Fibroblast of the aortic adventitia (primary cell): ENCODE measurements at regions not wholly inside any gene's neighbourhood (a gene's known extent, or its start where the extent isn't known, plus 50 kb on each side); places are given as distances from the start of the nearest gene placed in this dataset.

Source experiments
- DNase-seq: peaks from one replicate; pipeline ENCODE4 v3.0.0-alpha.2; 2010; ENCODE audit warnings: low read depth
- H3K4me3 ChIP-seq: 2 replicates; pipeline ENCODE4 v1.5.1; 2011; ENCODE audit warnings: low read depth, mild to moderate bottlenecking, control low read depth, low read length, moderate library complexity
- TF ChIP-seq, protein P1 (sequence below): IDR thresholded peaks from 2 replicates; pipeline ENCODE4 v1.5.1; 2011; ENCODE audit warnings: mild to moderate bottlenecking, low read length, control low read depth, inconsistent platforms; ENCODE audit not compliant: insufficient read depth

DNA sequence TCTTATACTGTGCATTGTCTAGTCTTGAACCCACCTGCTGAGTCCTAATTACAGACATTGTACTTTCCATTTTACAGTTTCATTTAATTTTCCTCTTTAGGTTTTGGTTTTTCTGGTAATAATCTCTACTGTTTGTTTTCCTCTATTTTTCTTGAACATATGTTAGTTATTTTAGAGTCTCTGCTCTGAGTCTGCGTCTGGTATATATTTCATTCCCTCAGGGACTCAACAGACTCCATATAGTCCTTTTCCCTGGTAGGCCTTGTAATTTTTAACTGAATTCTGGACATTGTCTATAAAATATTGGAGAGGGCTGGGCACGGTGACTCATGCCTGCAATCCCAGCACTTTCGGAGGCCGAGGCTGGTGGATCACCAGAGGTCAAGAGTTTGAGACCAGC is 121.8 kb upstream of the STOX2 start:
- no peak for DNase-seq
- H3K4me3 ChIP-seq, result no peak overlapping the region
- TF ChIP-seq, protein P1, sequence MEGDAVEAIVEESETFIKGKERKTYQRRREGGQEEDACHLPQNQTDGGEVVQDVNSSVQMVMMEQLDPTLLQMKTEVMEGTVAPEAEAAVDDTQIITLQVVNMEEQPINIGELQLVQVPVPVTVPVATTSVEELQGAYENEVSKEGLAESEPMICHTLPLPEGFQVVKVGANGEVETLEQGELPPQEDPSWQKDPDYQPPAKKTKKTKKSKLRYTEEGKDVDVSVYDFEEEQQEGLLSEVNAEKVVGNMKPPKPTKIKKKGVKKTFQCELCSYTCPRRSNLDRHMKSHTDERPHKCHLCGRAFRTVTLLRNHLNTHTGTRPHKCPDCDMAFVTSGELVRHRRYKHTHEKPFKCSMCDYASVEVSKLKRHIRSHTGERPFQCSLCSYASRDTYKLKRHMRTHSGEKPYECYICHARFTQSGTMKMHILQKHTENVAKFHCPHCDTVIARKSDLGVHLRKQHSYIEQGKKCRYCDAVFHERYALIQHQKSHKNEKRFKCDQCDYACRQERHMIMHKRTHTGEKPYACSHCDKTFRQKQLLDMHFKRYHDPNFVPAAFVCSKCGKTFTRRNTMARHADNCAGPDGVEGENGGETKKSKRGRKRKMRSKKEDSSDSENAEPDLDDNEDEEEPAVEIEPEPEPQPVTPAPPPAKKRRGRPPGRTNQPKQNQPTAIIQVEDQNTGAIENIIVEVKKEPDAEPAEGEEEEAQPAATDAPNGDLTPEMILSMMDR, result no peak

DNA sequence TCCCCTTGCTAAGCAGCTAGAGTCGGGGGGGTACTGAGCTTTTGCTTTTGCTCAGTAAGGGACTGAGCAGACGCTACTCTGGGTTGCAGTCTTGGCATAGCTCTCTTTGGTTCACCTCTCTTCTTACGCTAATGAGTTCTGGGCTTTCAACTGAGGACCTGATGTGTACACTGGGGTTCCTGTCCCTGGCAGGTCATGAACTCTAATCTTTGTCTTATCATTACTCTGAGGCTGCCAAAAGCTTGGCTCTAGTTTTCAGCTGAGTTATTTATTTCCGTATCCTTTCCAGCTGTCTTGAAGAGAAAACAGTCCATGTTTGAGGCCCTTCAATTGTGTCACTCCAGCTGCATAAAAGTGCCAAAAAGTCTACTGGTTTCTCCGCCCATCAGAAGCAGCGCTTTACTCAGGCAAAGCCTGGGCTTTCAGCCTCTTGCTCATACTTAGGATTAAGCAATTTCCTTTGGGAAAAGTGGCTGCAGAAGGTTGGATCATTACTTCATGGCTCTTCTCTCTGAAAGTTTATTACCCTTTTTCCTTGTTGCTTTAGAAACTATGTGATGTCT is 121.0 kb upstream of the STOX2 start:
- TF ChIP-seq, protein P1, result no peak
- no peak overlapping the region for H3K4me3 ChIP-seq
- peak; percentile 63 for DNase-seq

DNA sequence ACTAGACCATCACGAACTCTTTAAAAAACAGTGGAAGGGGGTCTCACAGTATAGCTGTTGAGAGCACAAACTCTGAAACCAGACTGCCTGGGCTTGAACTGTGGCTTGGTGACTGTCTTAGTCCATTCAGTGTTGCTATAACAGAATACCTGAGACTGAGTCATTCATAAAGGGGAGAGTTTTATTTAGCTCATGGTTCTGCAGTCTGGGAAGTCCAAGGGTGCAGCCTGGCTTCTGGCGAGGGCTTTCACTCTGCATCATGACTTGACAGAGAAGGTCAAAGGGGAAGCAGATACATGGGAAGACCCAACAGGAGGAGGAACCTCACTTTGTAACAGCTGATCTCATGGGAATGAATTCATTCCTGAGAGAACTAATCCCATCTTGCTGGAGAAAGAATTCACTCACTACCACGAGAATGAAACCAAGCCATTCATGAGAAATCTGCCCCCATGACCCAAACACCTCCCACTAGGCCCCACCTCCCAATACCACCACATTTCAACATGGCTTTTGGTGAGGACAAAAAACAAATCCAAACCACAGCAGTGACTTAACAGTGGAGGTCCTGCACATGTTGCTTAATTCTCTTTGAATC is 116.7 kb upstream of the STOX2 start:
- TF ChIP-seq, protein P1, result no peak
- H3K4me3 ChIP-seq, result no peak overlapping the region
- DNase-seq, result no peak

DNA sequence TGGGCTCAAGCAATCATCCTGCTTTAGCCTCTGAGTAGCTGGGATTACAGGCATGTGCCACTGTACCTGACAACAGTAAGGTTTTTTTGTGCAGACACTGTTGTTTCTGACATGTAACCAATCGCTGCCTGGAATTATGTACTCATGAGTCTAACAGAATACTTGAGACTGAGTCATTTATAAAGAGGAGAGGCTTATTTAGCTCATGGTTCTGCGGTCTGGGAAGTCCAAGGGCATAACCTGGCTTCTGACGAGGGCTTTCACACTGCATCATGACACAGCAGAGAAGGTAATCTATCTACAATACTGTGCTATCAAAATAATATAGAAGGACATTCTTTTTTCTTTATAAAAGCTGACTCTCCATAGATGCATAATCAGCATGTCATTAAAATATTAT is 115.5 kb upstream of the STOX2 start:
- H3K4me3 ChIP-seq, result no peak overlapping the region
- TF ChIP-seq, protein P1, result no peak
- no peak for DNase-seq

DNA sequence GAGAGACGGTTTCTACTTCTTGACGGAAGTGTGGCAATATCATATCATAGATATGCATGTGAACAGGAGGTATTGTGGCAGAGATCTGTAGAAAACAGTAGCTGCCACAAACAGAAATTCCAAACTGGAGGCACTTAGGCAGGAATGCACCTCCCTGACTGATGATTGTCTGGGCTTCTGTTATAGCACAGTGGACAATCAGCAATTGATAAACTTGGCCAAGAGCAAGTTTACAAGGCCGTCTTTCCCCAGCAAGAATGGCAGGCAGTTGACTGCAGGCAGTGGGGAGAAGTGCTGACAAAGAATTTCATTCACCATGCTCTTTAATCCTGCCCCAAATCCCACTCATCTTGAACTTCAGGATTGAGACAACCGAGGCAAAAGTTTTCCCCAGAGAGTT is 114.4 kb upstream of the STOX2 start:
- TF ChIP-seq, protein P1, result no peak
- DNase-seq, result no peak
- H3K4me3 ChIP-seq, result no peak overlapping the region

DNA sequence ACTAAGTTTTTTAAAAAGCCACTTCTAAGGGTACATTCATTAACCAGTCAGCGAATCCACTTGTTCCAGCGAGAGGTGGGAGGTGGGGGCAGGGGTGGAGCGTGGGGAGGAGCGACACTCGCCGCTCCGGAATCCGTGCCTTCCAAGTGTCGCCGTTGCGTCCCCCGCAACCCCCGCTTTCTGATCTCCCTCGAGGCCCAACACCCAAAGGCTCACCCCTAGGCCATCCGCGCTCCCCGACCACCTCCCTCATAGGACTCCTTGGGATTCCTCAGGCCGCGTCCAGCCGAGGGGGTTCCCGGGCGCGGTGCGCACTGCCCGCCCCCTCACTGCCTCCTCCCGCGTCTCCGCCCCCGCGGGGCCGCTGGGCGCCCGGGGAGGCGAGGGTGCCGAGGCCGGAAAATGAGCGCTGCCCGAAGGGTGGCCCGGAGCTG is 108.1 kb upstream of the STOX2 start:
- H3K4me3 ChIP-seq, result peak overlapping the region; percentile 28
- no peak for DNase-seq
- TF ChIP-seq, protein P1, result no peak
